ENCODE measurements at regions not wholly inside any gene's neighbourhood (a gene's known extent, or its start where the extent isn't known, plus 50 kb on each side); places are given as distances from the start of the nearest gene placed in this dataset.

GRCh38 chr2:6168485-6168884, 476.3 kb downstream of the SOX11 start:
- TF ChIP-seq CTCF (conservative IDR thresholded peaks at IDR 0.05) (no peak), ZFX (IDR thresholded peaks at IDR 0.05) (no peak)
